ENCODE measurements at regions not wholly inside any gene's neighbourhood (a gene's known extent, or its start where the extent isn't known, plus 50 kb on each side); places are given as distances from the start of the nearest gene placed in this dataset.

GRCh38 chr10:125263551-125263950 lies 103.2 kb upstream of the CTBP2 start:
- no peak for DNase-seq (ENCODE audit: low spot score)
- TF ChIP-seq CTCF (IDR thresholded peaks at IDR 0.05; ENCODE audit: extremely low read depth, missing control alignments), result no peak

- DNase-seq (ENCODE audit: low spot score), result no peak
- no peak for TF ChIP-seq CTCF (IDR thresholded peaks at IDR 0.05; ENCODE audit: extremely low read depth, missing control alignments)
Measured at GRCh38 chr10:125262920-125263319, 102.6 kb upstream of the CTBP2 start.

GRCh38 chr10:125262409-125262808 lies 102.0 kb upstream of the CTBP2 start:
- TF ChIP-seq CTCF (IDR thresholded peaks at IDR 0.05; ENCODE audit: extremely low read depth, missing control alignments), result no peak
- DNase-seq (ENCODE audit: low spot score), result no peak

GRCh38 chr10:125261491-125262186 lies 101.3 kb upstream of the CTBP2 start:
- no peak for TF ChIP-seq CTCF (IDR thresholded peaks at IDR 0.05; ENCODE audit: extremely low read depth, missing control alignments)
- DNase-seq (ENCODE audit: low spot score), result no peak

- no peak for DNase-seq (ENCODE audit: low spot score)
- TF ChIP-seq CTCF (IDR thresholded peaks at IDR 0.05; ENCODE audit: extremely low read depth, missing control alignments), result no peak
Measured at GRCh38 chr10:125260260-125260659, 99.9 kb upstream of the CTBP2 start.

- no peak for TF ChIP-seq CTCF (IDR thresholded peaks at IDR 0.05; ENCODE audit: extremely low read depth, missing control alignments)
- DNase-seq (ENCODE audit: low spot score), result no peak
Measured at GRCh38 chr10:125259651-125260050, 99.3 kb upstream of the CTBP2 start.

GRCh38 chr10:125258676-125259075 lies 98.3 kb upstream of the CTBP2 start:
- no peak for TF ChIP-seq CTCF (IDR thresholded peaks at IDR 0.05; ENCODE audit: extremely low read depth, missing control alignments)
- DNase-seq (ENCODE audit: low spot score), result no peak

All from GM20000 (cell line).